ENCODE measurements at regions not wholly inside any gene's neighbourhood (a gene's known extent, or its start where the extent isn't known, plus 50 kb on each side); places are given as distances from the start of the nearest gene placed in this dataset.
"Not testable (repeated sequence)": the region's sequence is repeated elsewhere in the genome, so short reads cannot be mapped to it uniquely, and the experiment has no call there.

DNA sequence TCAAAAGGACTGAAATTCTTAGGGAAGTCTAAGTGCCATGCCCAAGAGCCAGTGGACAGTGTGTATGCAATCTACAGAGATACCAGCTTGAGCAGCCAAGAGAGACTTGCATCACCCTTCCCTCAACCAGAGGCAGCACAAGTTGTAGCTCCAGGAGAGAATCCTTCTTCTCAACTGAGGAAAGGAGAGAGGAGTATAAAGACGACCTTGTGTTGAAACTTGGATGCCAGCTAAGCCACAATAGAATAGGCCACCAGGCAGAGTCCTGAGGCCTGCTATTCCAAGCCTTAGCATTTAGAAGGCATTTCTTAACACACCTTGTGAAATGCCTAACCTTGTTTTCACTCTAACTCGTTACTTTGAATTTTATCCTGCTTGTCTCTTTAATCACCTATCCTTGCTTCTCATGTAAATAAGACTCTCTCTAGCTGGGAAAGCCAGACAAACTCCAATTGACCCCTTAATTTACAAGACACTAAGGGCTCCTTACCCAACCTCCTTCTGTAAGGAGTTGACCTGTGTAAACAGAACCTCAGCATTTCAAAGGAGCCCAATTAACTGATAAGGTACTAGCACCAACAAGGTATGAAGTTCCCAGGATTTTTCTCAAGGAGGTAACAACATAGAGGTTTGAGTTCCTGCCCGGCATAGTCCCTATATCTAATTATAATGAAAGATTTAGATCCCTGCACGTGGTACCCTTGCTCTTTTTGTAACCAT lies 738.8 kb downstream of the AMY1C start:
- no peak for DNase-seq

DNA sequence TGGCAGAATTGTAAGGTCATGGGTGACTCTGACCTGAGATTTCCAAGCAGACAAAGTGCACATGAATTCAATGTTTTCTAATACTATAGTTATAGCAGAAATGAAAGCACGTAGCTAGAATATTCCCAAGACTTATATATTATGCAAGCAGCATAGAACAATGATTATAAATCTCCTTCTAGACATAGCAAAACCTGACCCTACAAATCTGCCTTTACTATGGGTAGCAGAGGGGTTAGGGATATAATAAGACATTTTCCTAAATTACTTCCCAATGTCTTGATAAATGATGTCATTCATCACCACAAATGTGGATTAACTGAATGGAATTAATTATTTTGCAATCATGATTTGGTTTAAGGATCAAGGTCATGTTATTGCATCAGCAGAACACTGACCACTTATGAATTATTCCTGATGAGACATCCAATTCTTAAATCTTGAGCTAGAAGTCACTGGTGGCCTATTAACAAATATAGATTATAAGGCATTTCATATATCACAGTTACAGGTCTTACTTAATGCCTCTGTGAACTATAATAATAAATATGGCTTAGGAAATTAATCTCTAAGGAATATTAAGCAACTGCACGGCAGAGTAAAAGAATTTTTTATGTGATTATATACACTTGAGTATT lies 776.6 kb downstream of the AMY1C start:
- DNase-seq = no peak

DNA sequence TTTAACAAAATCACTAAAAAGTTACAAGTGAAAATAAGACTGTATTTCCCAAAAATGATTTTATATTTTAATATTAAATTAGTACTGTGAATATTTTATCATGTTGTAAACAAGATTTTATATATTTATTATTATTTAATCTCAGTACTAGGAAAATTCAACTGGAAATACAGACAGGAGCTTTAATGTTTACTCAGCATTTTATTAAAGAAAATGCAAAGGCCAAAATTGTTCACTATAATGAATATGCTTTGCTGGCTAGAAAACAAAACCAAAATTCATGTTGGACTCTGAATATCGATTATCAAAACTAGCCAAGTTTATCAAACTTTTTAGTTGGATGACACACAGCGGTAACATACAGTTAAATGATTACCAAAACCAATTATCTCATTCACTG lies 782.3 kb downstream of the AMY1C start:
- DNase-seq = no peak

DNA sequence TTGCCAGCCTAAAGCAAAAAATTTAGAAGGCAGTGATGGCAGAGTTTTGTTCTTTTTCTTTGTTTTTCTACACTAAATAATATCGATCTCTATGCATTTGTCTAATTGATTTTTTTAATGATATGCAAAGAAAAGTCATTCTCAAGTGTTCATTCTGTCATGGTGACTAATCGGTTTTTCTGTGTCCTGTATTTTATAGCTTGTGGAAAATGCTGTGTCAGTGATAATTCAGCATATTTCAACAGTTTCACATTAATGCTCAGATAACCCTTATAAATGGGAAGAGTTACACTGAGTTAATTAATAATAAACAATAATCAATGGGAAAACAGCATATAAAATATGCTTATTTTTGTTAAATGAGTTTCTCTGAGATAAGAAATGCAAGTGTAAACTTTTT lies 824.9 kb downstream of the AMY1C start:
- DNase-seq = no peak

DNA sequence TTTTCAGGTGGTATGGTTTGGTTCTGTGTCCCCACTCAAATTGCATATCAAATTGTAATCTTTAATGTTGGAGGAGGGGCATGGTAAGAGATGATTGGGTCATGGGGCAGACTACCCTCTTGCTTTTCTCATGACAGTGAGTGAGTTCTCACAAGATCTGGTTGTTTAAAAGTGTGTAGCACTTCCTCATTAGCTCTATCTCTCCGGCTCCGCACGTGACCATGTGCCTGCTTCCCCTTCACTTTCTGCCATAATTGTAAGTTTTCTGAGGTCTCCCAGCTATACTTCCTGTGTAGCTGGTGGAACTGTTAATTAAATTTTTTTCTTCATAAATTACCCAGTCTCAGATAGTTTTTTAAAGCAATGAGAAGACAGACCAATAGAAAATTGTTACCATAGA lies 843.2 kb downstream of the AMY1C start:
- no peak for DNase-seq

DNA sequence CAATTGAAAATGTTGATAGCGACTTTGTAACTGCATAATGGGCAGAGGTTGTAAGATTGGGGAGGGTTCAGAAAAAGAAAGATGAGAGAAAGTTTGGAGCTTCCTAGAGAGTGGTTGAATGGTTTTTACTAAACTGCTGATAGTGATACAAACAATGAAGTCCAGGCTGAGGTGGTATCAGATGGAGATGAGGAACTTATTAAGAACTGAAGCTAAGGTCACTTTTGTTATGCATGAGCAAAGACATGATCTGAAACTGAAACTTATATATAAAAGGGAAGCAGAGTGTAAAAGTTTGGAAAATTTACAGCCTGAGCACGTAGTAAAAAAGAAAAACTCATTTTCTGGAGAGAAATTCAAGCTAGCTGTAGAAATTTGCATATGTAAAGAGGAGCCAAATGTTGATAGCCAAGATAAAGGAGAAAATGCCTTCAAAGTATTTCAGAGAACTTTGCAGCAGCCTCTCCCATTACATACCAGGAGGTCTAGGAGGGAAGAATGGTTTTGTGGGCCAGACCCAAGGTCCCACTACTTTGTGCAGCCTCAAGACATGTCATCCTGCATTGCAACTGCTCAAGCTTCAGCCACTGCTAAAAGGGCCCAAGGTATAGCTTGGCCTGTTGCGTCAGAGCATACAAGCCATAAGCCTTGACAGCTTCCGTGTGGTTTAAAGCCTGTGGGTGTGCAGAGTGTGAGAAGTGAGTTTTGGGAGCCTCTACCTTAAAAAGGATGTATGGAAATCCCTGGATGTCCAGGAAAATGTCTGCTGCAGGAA lies 843.9 kb downstream of the AMY1C start:
- no peak for DNase-seq

DNA sequence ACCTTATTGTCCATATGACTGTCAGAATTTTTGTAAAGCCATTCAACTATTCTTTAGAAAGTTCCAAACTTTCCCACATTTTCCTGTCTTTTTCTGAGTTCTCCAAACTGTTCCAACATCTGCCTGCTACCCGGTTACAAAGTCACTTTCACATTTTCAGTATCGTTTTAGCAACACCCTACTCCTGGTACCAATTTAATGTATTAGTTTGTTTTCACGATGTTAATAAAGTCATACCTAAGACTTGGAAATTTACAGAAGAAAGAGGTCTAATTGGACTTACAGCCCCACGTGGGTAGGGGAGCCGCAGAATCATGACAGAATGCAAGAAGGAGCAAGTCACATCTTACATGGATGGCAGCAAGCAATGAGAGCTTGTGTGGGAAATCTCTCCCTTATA lies 867.8 kb downstream of the AMY1C start:
- no peak for DNase-seq

DNA sequence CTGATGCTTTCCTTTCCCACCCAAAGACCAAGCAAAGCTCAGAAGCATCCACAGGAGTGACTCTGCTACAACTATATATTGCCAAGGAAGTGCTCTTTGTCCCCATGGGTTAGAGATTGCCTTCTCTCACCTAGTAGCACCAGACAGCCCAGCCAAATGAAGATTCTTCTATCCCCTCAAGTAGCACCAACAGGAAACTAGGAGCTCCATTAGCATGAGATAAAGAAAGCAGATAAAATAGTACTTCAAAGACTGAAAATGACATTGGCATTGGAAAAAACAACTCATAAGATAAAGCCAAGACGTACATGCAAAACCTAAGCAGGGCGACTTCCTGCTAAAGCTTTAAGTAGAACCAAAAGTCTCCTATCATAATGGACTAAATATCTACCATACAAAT lies 871.5 kb downstream of the AMY1C start:
- DNase-seq = no peak

DNA sequence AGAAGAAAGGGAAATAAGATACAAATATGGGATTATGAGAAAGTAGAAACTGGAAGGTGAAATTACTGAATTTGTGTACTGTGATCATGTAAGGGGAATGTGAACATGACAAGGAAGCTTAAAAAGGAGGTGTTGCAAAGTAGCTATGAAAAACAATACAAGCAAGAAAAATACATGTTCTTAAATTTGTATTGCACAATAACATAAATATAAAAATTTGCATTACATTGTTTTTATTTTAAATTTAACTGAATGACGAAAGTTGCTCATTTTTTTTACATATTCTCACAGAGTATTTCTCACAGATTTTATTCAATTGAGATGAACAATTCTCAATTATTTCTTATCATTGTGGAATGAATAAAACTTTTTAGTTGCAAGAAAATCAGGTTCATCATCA lies 874.8 kb downstream of the AMY1C start:
- no peak for DNase-seq

DNA sequence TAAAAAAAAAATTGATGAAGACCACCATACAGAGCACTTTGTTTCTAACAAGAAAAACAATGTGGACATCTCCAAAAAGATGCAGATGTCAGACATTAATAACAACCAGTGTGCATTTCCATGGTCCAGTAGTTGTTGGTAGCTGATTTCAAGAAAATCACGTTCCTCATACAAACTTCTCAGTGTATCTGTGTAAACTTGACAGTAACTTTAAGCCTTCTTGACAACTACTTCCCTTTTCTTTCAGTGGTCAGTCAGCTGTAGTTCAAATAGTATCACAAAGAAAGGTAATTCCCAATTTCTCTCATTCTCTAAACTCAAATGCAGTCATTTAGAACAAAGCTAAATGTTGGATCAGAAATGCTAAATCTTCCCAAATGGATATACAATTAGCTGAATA lies 879.9 kb downstream of the AMY1C start:
- DNase-seq = no peak

DNA sequence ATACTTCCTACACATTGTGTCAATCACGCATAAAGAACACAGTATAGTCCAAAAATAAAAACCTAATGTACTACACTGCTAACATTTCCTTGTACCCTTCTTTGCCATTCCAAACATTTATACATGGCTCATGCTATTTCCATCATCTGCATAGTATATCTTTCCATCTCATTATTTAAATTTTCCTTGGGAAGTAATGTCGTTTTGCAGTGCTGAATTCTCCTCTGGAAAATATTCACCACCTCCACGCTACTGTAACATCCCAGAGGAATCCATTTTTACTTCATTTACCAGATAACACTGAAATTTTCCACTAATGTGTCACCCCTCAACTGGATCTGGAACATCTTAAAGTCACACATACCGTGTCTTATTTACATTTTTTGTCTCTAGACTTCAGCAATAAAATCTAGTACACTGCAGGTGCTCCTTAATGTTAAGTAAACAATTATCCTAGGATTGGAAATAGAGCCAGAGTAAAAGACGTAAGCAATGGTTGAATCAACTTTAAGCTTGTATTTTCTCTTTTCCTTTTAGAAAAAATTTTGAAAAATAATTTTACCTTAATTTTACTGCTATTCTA lies 881.0 kb downstream of the AMY1C start:
- DNase-seq = no peak

DNA sequence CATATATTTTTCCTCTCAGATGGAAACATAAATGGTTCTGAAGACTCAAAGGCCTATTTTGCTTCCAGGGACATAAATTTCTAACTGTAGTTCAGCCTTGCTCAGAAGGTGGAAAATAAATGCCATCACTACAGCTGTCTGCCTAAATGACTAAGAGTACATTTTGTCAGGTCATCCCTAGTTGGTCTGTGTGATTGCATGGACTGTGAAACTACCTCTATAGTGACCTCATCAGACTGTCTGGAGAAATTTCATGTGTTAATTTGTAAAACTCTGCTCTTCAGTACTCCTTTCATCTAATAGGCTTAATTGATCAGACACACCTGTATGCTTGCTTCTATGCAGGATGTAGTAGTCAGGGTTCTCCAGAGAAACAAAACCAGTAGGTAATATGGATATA lies 886.9 kb downstream of the AMY1C start:
- no peak for DNase-seq

DNA sequence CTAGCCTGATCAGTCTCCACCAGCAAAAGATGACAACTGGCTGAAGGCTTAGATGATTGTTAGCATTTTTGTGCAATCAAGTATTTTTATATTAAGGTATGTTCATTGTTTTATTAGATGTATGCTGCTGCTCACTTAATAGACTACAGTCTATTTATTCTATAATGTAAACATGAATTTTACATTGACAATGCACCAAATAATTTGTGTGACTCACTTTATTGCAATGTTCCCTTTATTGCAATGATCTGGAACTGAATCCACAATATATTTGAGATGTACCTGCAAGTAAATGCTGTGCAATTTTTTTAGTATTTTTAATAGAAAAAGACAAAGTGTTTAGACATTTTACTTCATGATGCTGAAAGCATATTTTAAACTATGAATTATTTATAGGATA lies 896.5 kb downstream of the AMY1C start:
- no peak for DNase-seq

DNA sequence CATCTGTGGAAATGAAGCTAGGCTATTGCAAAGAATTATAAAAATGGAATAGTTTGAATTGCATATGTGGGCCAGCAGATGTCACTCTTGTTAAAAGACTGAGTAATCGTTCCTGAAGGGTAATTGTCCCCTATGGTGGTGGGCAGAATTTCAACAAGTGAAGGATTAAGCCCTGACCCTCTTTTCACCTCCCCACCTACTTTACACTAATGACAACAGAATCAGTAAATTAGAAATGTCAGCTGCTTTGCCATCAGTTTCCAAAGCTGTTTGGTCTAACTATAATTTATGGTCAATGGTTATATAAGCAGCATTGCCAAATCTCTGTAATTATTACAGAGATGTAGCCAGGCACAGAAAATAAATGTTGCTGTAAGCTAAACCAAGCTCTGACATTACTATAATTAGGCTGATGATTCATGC lies 898.6 kb downstream of the AMY1C start:
- no peak for DNase-seq

DNA sequence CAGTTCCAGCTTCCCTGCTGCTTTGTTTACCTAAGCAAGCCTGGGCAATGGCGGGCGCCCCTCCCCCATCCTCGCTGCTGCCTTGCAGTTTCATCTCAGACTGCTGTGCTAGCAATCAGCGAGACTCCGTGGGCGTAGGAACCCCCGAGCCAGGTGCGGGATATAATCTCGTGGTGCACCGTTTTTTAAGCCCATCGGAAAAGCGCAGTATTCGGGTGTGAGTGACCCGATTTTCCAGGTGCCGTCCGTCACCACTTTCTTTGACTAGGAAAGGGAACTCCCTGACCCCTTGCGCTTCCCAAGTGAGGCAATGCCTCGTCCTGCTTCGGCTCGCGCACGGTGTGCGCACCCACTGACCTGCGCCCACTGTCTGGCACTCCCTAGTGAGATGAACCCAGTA lies 914.7 kb downstream of the AMY1C start:
- DNase-seq = not testable (repeated sequence)

DNA sequence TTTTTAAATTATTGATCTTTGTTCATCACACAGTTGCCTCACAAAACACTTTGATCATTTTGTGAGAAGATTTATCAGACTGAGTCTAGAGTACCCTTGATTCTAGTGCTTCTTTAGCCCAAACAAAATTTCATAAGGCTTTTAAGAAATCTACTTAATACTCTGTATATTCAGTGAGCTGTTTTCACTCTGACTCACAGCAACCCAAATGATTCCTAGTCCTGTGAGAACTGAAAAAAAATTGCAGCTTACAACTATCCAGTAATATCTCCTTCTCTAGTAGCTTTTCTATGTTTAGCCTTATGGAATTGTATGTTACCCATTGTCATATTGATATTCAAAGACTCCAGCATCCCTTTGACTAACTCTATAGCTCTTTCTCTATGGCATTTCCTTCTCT lies 915.6 kb downstream of the AMY1C start:
- DNase-seq = no peak

DNA sequence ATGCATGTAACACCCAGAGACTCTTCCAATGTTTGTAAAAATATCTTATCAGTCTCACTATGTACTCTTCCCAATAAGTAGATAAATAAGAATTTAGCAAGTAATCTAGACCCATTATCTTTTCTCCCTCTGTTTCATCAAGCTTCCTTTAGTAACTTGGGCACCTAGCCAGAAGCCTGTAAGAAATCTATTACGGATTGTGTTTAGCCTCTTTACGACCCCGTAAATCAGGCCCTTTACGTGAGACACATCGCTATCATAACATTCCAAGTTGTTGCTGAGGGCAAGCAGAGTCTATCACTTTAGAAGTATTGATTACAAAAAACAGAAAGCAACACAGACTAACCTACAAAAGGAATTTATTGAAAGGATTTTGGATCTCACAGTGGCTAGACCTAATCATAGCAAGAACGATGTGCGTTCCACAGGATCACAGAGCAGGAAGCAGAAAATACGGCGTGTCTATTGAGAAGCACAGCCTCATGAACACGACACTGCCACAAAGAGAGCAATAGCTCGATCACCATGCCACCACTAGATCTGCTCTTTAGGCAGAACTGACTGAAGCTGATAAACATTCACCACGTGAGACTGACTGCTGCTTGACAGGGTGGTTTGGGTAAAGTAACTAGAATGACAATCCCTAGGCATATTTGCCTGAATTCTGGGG lies 922.1 kb downstream of the AMY1C start:
- no peak for DNase-seq

DNA sequence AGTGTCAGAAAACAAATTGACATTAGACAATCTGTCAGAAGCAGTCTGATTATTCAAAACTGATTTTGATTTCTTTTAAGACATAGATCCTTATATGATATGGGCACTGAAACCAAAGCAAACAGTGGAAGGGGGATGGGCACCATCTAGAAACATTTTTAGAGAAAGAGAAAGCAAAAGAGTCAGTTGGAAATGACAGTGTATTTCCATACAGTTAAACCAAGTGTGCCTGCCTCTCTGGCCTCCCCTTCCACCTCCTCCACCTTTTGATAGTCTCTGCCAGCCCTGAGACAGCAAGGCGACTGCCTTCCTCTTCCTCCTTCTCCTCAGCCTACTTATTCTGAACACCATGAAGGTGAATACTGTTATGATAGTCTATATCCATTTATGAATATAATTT lies 949.7 kb downstream of the AMY1C start:
- DNase-seq = no peak

DNA sequence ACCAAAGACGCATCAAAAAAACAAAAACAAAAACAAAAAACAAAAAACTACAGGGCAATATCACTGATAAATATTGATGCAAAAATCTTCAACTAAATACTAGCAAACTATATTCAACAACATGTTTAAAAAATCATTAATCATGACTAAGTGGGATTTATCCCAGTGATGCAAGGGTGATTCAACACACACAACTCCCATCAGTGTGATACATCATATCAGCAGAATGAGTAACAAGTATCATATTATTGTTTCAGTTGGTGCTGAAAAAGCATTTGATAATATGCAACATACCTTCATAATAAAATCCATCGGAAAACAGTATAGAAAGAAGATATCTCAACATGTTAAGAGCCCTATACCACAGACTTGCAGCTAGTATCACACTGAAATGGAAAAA lies 953.0 kb downstream of the AMY1C start:
- no peak for DNase-seq

DNA sequence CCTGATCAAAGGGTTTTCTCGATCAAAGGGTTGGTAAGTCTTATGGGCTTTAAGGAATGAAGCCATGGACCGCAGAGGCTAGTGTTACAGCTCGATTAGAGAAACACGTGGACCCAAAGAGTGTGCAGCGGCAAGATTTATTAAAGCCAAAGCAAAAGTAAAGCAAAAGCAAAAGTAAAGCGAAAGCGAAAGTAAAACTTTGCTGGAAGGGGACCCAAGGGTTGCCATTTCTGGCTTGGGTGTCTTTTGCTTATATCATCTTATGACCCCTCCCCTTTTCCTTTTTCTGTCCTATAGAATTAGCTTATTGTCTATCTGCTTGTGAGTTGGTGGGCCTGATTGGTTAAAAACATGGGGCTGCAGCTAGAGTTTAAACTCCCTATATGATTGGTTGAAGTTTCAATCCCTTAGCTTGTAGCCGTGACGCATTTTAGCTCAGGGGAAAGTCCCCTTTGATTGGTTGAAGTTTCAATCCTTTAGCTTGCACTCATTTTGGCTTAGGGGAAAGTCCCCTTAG lies 957.0 kb downstream of the AMY1C start:
- no peak for DNase-seq

DNA sequence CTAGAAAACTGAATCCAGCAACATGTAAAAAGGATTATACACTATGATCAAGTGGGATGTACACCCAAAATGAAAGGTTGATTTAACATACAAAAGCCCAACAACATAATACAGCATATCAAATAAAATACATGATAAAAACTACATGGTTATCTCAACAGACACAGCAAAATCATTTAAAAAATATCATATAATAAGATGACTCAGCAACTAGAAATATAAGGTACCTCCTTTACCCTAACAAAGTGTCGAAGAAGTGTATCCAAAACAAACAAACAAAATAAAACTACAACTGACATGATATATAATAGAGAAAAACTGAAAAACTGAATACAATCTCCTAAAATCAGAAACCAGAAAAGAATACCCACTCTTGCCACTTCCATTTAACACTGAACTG lies 969.1 kb downstream of the AMY1C start:
- no peak for DNase-seq

DNA sequence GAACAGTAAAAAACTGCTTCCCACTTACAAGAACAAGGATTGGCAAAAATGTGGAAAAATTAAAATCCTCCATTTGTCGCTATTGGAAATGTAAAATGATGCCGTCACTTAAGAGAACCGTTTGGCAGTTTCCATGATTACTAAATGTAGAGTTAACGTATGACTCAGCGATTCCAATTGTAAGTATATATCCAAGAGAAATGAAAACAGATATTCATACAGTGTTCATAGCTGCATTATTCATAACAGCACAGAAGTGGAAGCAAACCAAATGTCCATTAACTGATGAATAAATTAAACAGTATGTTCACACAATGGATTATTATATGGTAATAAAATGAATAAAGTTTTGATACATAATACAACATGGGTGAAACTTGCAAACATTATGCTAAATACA lies 971.0 kb downstream of the AMY1C start:
- no peak for DNase-seq

DNA sequence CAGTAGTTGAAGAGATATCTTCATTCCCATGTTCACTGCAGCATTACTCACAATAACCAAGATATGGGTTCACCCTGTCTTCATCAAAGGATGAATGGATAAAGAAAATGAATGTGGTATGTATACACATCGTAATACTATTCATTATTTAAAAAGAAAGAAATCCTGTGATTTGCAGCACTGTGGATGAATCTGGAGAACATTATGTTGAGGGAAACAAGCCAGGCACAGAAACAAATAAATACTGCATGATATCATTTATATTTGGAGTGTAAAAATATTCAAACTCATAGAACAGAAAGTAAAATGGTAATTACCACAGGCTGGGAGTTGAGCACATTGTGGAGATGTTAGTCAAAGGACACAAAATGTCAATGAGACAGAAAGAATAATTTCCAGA lies 977.2 kb downstream of the AMY1C start:
- DNase-seq = no peak

Measured in activated T-cell treated with anti-CD3 and anti-CD28 coated beads, Interleukin-2, amount 50 U/mL, for 48 hours (primary cell).